Thoracic aorta (tissue), 2 donors: ENCODE measurements at regions not wholly inside any gene's neighbourhood (a gene's known extent, or its start where the extent isn't known, plus 50 kb on each side); places are given as distances from the start of the nearest gene placed in this dataset.

Experiments
- ATAC-seq: fragments of 150-250 bp; one replicate; pipeline ENCODE4 v1.8.0; 2017; ENCODE audit warnings: low read depth; ENCODE audit not compliant: insufficient number of reproducible peaks, low FRiP score
- DNase-seq: peaks from one replicate; pipeline ENCODE4 v3.0.0-alpha.2; 2020; ENCODE audit warnings: low spot score
- H3K27ac ChIP-seq, 2 donors: fragments of 200-600 bp; sonication (generic); 1 replicate in 1 of 2; 2 replicates in 1 of 2; pipeline ENCODE4 v1.5.1; 2016; ENCODE audit warnings: mild to moderate bottlenecking in 2 of 2, moderate library complexity in 2 of 2
- H3K27me3 ChIP-seq: fragments of 200-600 bp; sonication (generic); replicated peaks from 2 replicates; pipeline ENCODE4 v1.6.0; 2016; ENCODE audit warnings: mild to moderate bottlenecking; ENCODE audit not compliant: insufficient read depth
- H3K36me3 ChIP-seq: fragments of 200-600 bp; sonication (generic); one replicate; pipeline ENCODE4 v1.5.1; 2016
- H3K4me1 ChIP-seq, 2 donors: fragments of 200-600 bp; sonication (generic); 1 replicate in 1 of 2; 2 replicates in 1 of 2; pipeline versions ENCODE4 v1.5.1 to v1.6.0; 2016; ENCODE audit warnings: low read depth in 2 of 2, mild to moderate bottlenecking in 1 of 2; ENCODE audit not compliant: control insufficient read depth in 1 of 2
- H3K4me3 ChIP-seq: fragments of 200-600 bp; sonication (generic); 2 replicates; pipeline ENCODE4 v1.5.1; 2016; ENCODE audit warnings: mild to moderate bottlenecking
- H3K9me3 ChIP-seq: fragments of 200-600 bp; sonication (generic); 2 replicates; pipeline ENCODE4 v1.5.1; 2016
- CTCF ChIP-seq: fragments of 200-600 bp; sonication (generic); IDR thresholded peaks from one replicate; pipeline ENCODE4 v1.5.1; 2019; ENCODE audit warnings: antibody characterized with exemption

GRCh38 chr15:100778831-100779288 is 100.8 kb upstream of the ALDH1A3 start:
- Histone ChIP-seq H3K27ac (no peak overlapping the region), H3K27me3 (no peaks in the 10 kb centered on the region), H3K4me3 (no peak overlapping the region), H3K4me1 (no peaks in the 10 kb centered on the region), H3K36me3 (no peaks in the 10 kb centered on the region), H3K9me3 (no peaks in the 10 kb centered on the region)
- ATAC-seq (no peak), DNase-seq (no peak)
- no peak for TF ChIP-seq CTCF

GRCh38 chr15:100779331-100780207 is 100.1 kb upstream of the ALDH1A3 start:
- Histone ChIP-seq H3K27ac (no peak overlapping the region), H3K27me3 (no peaks in the 10 kb centered on the region), H3K9me3 (no peaks in the 10 kb centered on the region), H3K36me3 (no peaks in the 10 kb centered on the region), H3K4me3 (no peak overlapping the region), H3K4me1 (no peaks in the 10 kb centered on the region)
- DNase-seq (no peak), ATAC-seq (no peak)
- TF ChIP-seq CTCF = no peak

- no peaks in the 10 kb centered on the region for H3K36me3 ChIP-seq
- H3K27me3 ChIP-seq = no peaks in the 10 kb centered on the region
- no peak for ATAC-seq
- no peak overlapping the region for H3K27ac ChIP-seq
- no peaks in the 10 kb centered on the region for H3K4me1 ChIP-seq
- no peak overlapping the region for H3K4me3 ChIP-seq
- DNase-seq = no peak
- H3K9me3 ChIP-seq = no peaks in the 10 kb centered on the region
- no peak for TF ChIP-seq CTCF
Measured at GRCh38 chr15:100780208-100780800, 99.3 kb upstream of the ALDH1A3 start.

- ATAC-seq = no peak
- no peaks in the 10 kb centered on the region for H3K27me3 ChIP-seq
- no peaks in the 10 kb centered on the region for H3K4me1 ChIP-seq
Measured at GRCh38 chr15:100781061-100781960, 98.3 kb upstream of the ALDH1A3 start.

More at GRCh38 chr15:100781061-100781960, 98.3 kb upstream of the ALDH1A3 start:
- H3K9me3 ChIP-seq = no peaks in the 10 kb centered on the region
- no peak overlapping the region for H3K4me3 ChIP-seq
- no peaks in the 10 kb centered on the region for H3K36me3 ChIP-seq
- DNase-seq = no peak
- H3K27ac ChIP-seq = no peak overlapping the region
- TF ChIP-seq CTCF = no peak
